Omental fat pad (tissue), 3 donors: ENCODE measurements at regions not wholly inside any gene's neighbourhood (a gene's known extent, or its start where the extent isn't known, plus 50 kb on each side); places are given as distances from the start of the nearest gene placed in this dataset.

ENCODE experiments used
- ATAC-seq: fragments of 150-250 bp; one replicate; pipeline ENCODE4 v1.9.1; 2016; ENCODE audit warnings: mild to moderate bottlenecking, moderate library complexity; ENCODE audit not compliant: low FRiP score
- DNase-seq: peaks from one replicate; pipeline ENCODE4 v3.0.0-alpha.2; 2019; ENCODE audit warnings: low spot score
- CTCF ChIP-seq, 3 donors: fragments of 450-650 bp; IDR thresholded peaks; one replicate each; pipeline ENCODE4 v1.5.1; 2016 to 2017; ENCODE audit warnings: antibody characterized with exemption in 3 of 3, mild to moderate bottlenecking in 3 of 3, moderate library complexity in 2 of 3

GRCh38 chr3:65037861-65038260, 350.1 kb upstream of the ADAMTS9 start:
- no peak for TF ChIP-seq CTCF (IDR thresholded peaks at IDR 0.05)
- DNase-seq: no peak
- ATAC-seq: no peak

GRCh38 chr3:65035246-65035645, 347.4 kb upstream of the ADAMTS9 start:
- DNase-seq (no peak), ATAC-seq (no peak)
- no peak for TF ChIP-seq CTCF (IDR thresholded peaks at IDR 0.05)

- no peak for ATAC-seq
- no peak for TF ChIP-seq CTCF (IDR thresholded peaks at IDR 0.05)
- DNase-seq: no peak
Measured at GRCh38 chr3:65033576-65033975, 345.8 kb upstream of the ADAMTS9 start.

- no peak for TF ChIP-seq CTCF (IDR thresholded peaks at IDR 0.05)
- peak; percentile 27 for ATAC-seq
- DNase-seq: no peak
Measured at GRCh38 chr3:65030847-65031463, 343.2 kb upstream of the ADAMTS9 start.

- no peak for DNase-seq
- ATAC-seq: no peak
Measured at GRCh38 chr3:65030014-65030627, 342.3 kb upstream of the ADAMTS9 start.

GRCh38 chr3:65029130-65029529, 341.3 kb upstream of the ADAMTS9 start:
- ATAC-seq (no peak), DNase-seq (no peak)
- TF ChIP-seq CTCF (IDR thresholded peaks at IDR 0.05): no peak

More at GRCh38 chr3:65030014-65030627, 342.3 kb upstream of the ADAMTS9 start:
- TF ChIP-seq CTCF (IDR thresholded peaks at IDR 0.05): no peak

- ATAC-seq (no peak), DNase-seq (no peak)
- no peak for TF ChIP-seq CTCF (IDR thresholded peaks at IDR 0.05)
Measured at GRCh38 chr3:65028024-65028423, 340.2 kb upstream of the ADAMTS9 start.
